Endothelial cell of umbilical vein (primary cell): ENCODE measurements at regions not wholly inside any gene's neighbourhood (a gene's known extent, or its start where the extent isn't known, plus 50 kb on each side); places are given as distances from the start of the nearest gene placed in this dataset.

Experiments
- BruUV-seq: library from RNA; stranded (reverse); fragments of 400-500 nt; replicated peaks from 2 replicates; lab custom pipeline; 2021; lab: Mats Ljungman, UMichigan
- CTCF ChIA-PET: fragments of 300-600, 350-600 bp; sonication (Branson Sonifier 250); formaldehyde crosslinking; loops from one replicate; lab custom pipeline; 2021; ENCODE audit warnings: antibody characterized with exemption, inconsistent platforms; lab: Charles Lee
- POLR2A ChIA-PET: fragments of 300-600, 350-600 bp; sonication (Branson Sonifier 250); formaldehyde crosslinking; loops from one replicate; lab custom pipeline; 2021; ENCODE audit warnings: antibody characterized with exemption, inconsistent platforms; lab: Charles Lee
- DNase-seq: peaks from one replicate; pipeline ENCODE4 v3.0.0-alpha.2; 2011; ENCODE audit warnings: low read depth, low spot score
- FAIRE-seq: peaks from 2 replicates; lab custom pipeline; 2011; peaks lifted over from hg19 to GRCh38; lab: Jason Lieb, UNC
- H2AFZ ChIP-seq: 2 replicates; pipeline ENCODE4 v1.6.0; 2012; ENCODE audit warnings: low read depth, low read length, control low read depth, inconsistent platforms
- H3K27ac ChIP-seq: 2 replicates; pipeline ENCODE4 v1.5.1; 2011; ENCODE audit warnings: low read depth, mild to moderate bottlenecking, control low read depth, low read length, moderate library complexity; ENCODE audit not compliant: insufficient read depth
- H3K27me3 ChIP-seq, 2 experiments: 2 replicates each; pipeline versions ENCODE4 v1.6.0 to v1.6.1; 2011; ENCODE audit warnings: low read length in 2 of 2, mixed read lengths in 1 of 2; ENCODE audit not compliant: control insufficient read depth in 2 of 2, insufficient read depth in 2 of 2
- H3K36me3 ChIP-seq, 2 experiments: 2 replicates in 1 of 2; 3 replicates in 1 of 2; pipeline ENCODE4 v1.5.1; 2011; ENCODE audit warnings: low read length in 2 of 2, mild to moderate bottlenecking in 1 of 2, moderate library complexity in 1 of 2; ENCODE audit not compliant: control insufficient read depth in 2 of 2, insufficient read depth in 2 of 2; ENCODE audit errors: extremely low read depth in 1 of 2
- H3K4me1 ChIP-seq: 3 replicates; pipeline ENCODE4 v1.5.1; 2011; ENCODE audit warnings: mild to moderate bottlenecking, low read length; ENCODE audit not compliant: control insufficient read depth, insufficient read depth; ENCODE audit errors: extremely low read depth
- H3K4me2 ChIP-seq: 2 replicates; pipeline ENCODE4 v1.6.1; 2011; ENCODE audit warnings: low read length, control low read depth, mixed read lengths; ENCODE audit not compliant: insufficient read depth
- H3K4me3 ChIP-seq, 3 experiments: fragments of 200-600 bp in 1 of 3; sonication (generic), shearing (Covaris generic) in 1 of 3; replicated peaks in 1 of 3; 2 replicates each; pipeline ENCODE4 v1.5.1; 2011 to 2016; ENCODE audit warnings: control low read depth in 3 of 3, low read length in 3 of 3, mild to moderate bottlenecking in 2 of 3, inconsistent platforms in 1 of 3, low read depth in 1 of 3, moderate library complexity in 1 of 3; ENCODE audit not compliant: insufficient read depth in 1 of 3
- H3K79me2 ChIP-seq: 2 replicates; pipeline ENCODE4 v1.6.0; 2012; ENCODE audit warnings: low read length, inconsistent platforms; ENCODE audit not compliant: control insufficient read depth, insufficient read depth
- H3K9ac ChIP-seq: replicated peaks from 2 replicates; pipeline ENCODE3; 2011; ENCODE audit warnings: low read length, control low read depth; ENCODE audit not compliant: insufficient read depth; ENCODE audit errors: extremely low read depth
- H3K9me1 ChIP-seq: replicated peaks from 3 replicates; pipeline ENCODE4 v1.6.0; 2011; ENCODE audit warnings: mild to moderate bottlenecking, low read length; ENCODE audit not compliant: control insufficient read depth, insufficient read depth; ENCODE audit errors: extremely low read depth
- H3K9me3 ChIP-seq: replicated peaks from 2 replicates; pipeline ENCODE4 v1.5.1; 2012; ENCODE audit warnings: low read length, inconsistent platforms; ENCODE audit not compliant: control insufficient read depth, insufficient read depth
- H4K20me1 ChIP-seq: replicated peaks from 2 replicates; pipeline ENCODE3; 2011; ENCODE audit warnings: mild to moderate bottlenecking, low read length; ENCODE audit not compliant: control insufficient read depth, insufficient read depth; ENCODE audit errors: extremely low read depth
- MYC ChIP-seq: IDR thresholded peaks from one replicate; pipeline ENCODE4 v1.6.1; 2011; ENCODE audit warnings: mild to moderate bottlenecking, low read depth, low read length
- POLR2AphosphoS5 ChIP-seq: IDR thresholded peaks from 2 replicates; pipeline ENCODE4 v1.6.1; 2012; ENCODE audit warnings: low read depth, mild to moderate bottlenecking, control low read depth, low read length, moderate library complexity; ENCODE audit not compliant: insufficient read depth
- dilution Hi-C: fragments of 300-500 bp; cut with MboI; formaldehyde crosslinking; loops from one replicate; pipeline ENCODE4 v1.15.0; 2019; ENCODE audit warnings: low sequenced_read_pairs; ENCODE audit not compliant: extremely low pct_ligation_motif_present
- intact Hi-C: fragments of 100-400 bp; cut with micrococcal nuclease; formaldehyde crosslinking; loops from one replicate; pipeline ENCODE4 v1.10.0; 2022
- TF ChIP-seq, protein P1 (sequence below), 2 donors: IDR thresholded peaks; 1 replicate in 1 of 2; 2 replicates in 1 of 2; pipeline ENCODE4 v1.5.1; 2011; ENCODE audit warnings: low read length in 2 of 2, mild to moderate bottlenecking in 2 of 2, moderate library complexity in 2 of 2, control low read depth in 1 of 2, inconsistent platforms in 1 of 2, low read depth in 1 of 2; ENCODE audit not compliant: insufficient read depth in 1 of 2; ENCODE audit errors: extremely low read depth in 1 of 2

GRCh38 chr6:168884646-168885086 lies 369.0 kb downstream of the THBS2 start:
- H3K27ac ChIP-seq = no peak overlapping the region
- FAIRE-seq (peak; percentile 31), DNase-seq (peak; percentile 4)
- H3K4me3 ChIP-seq = no peak overlapping the region
- H3K4me1 ChIP-seq = no peaks in the 10 kb centered on the region
- no peaks in the 10 kb centered on the region for H3K79me2 ChIP-seq
- no peaks in the 10 kb centered on the region for H3K9me3 ChIP-seq
- BruUV-seq = no TSS peak
- H3K27me3 ChIP-seq = no peaks in the 10 kb centered on the region
- no peaks in the 10 kb centered on the region for H4K20me1 ChIP-seq
- intact Hi-C loops (loop anchor here (1.0 to 5.0 kb wide), 2 partner anchors 514 to 977 kb away; no protein-coding TSS in a partner anchor), dilution Hi-C loops (no loop called here)
- peak overlapping the region; percentile 46 for H2AFZ ChIP-seq
- no peak overlapping the region for H3K9ac ChIP-seq
- TF ChIP-seq, protein P1, sequence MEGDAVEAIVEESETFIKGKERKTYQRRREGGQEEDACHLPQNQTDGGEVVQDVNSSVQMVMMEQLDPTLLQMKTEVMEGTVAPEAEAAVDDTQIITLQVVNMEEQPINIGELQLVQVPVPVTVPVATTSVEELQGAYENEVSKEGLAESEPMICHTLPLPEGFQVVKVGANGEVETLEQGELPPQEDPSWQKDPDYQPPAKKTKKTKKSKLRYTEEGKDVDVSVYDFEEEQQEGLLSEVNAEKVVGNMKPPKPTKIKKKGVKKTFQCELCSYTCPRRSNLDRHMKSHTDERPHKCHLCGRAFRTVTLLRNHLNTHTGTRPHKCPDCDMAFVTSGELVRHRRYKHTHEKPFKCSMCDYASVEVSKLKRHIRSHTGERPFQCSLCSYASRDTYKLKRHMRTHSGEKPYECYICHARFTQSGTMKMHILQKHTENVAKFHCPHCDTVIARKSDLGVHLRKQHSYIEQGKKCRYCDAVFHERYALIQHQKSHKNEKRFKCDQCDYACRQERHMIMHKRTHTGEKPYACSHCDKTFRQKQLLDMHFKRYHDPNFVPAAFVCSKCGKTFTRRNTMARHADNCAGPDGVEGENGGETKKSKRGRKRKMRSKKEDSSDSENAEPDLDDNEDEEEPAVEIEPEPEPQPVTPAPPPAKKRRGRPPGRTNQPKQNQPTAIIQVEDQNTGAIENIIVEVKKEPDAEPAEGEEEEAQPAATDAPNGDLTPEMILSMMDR (IDR thresholded peaks at IDR 0.05; ENCODE audit: extremely low read depth in 1 of 2, insufficient read depth in 1 of 2, low read depth in 1 of 2, low read length in 2 of 2) = peak; percentile 77 to 85
- TF ChIP-seq POLR2AphosphoS5 = no peak
- POLR2A ChIA-PET = no interaction called here
- H3K36me3 ChIP-seq = no peaks in the 10 kb centered on the region
- peak overlapping the region; percentile 29 for H3K4me2 ChIP-seq
- CTCF ChIA-PET = no interaction called here
- no peaks in the 10 kb centered on the region for H3K9me1 ChIP-seq

DNA sequence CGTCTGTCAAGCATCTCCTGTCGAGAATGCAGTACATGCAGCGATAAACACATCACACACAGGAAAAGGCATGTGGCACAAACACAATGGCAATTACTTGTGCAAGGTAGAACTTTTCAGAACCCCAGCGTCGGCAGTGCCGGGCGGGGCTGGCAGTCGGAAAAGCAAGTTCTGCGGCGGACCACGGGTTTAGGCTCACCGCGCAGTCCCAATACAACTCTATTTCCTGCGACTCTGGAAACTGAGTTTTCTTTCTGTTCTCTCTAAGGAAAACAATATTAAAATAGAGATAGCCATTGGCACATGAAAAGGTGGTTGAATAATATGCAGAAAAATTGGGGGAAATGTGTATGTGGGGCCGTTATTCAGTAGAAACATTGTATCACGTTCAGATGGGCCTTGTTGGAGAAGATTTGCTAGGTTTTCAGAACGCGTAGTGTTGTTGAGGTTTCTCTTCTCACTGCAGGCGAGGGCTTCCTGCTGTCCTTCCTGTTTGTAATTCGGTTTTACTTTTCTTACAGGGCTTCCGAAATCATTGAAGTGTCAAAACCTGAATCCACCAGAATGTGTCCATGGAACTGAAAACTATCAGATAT lies 369.5 kb downstream of the THBS2 start:
- H4K20me1 ChIP-seq = no peaks in the 10 kb centered on the region
- no peaks in the 10 kb centered on the region for H3K9me3 ChIP-seq
- FAIRE-seq = no peak
- dilution Hi-C loops (no loop called here), intact Hi-C loops (loop anchor here (1.0 to 5.0 kb wide), 2 partner anchors 514 to 977 kb away; no protein-coding TSS in a partner anchor)
- H3K9me1 ChIP-seq = no peaks in the 10 kb centered on the region
- no peaks in the 10 kb centered on the region for H3K4me1 ChIP-seq
- no TSS peak for BruUV-seq
- TF ChIP-seq MYC = no peak
- DNase-seq = no peak
- H3K9ac ChIP-seq = no peak overlapping the region
- peak overlapping the region; percentile 46 for H2AFZ ChIP-seq
- no peak overlapping the region for H3K27ac ChIP-seq
- H3K36me3 ChIP-seq = no peaks in the 10 kb centered on the region
- CTCF ChIA-PET = interaction anchor here (1.2 kb wide), 1 partner anchor 824 kb away, joined by 3 read pairs; no protein-coding TSS in a partner anchor
- no peaks in the 10 kb centered on the region for H3K27me3 ChIP-seq
- H3K4me3 ChIP-seq = no peak overlapping the region
- H3K79me2 ChIP-seq = no peaks in the 10 kb centered on the region
- peak overlapping the region; percentile 29 for H3K4me2 ChIP-seq
- POLR2A ChIA-PET = no interaction called here
